ENCODE measurements at regions not wholly inside any gene's neighbourhood (a gene's known extent, or its start where the extent isn't known, plus 50 kb on each side); places are given as distances from the start of the nearest gene placed in this dataset.

DNA sequence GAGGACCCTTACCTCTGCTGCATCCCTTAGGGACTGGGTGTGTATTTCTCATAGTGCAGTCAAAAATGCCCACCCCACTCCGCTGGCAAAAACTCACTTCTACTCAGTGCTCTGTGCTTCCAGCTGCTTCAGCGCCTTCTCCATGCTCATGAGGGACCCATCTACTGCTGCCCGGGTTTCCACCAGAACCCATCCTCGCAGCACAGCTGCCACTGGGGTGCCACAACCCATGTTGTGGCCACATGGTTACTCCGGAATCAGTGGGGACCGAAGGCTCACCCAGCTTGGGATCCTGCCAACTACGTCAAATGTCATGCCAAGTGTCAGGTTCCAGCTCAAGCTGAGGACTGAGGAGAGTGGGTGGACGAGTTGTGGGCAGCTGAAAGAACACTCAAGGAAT lies 774.2 kb upstream of the EYS start:
- Histone ChIP-seq H2BK5ac (ENCODE audit: low read length) (no peak overlapping the region), H2AK5ac (ENCODE audit: low read depth, low read length) (no peak overlapping the region), H2BK120ac (ENCODE audit: low read depth, low read length) (no peak overlapping the region), H4K8ac (ENCODE audit: low read depth, low read length) (no peak overlapping the region), H2AFZ (ENCODE audit: low read length) (peak overlapping the region; percentile 22), H2BK12ac (ENCODE audit: low read length) (no peak overlapping the region), H4K91ac (ENCODE audit: low read depth, low read length, poor library complexity) (no peak overlapping the region), H3K79me1 (ENCODE audit: low read depth, low read length) (no peaks in the 10 kb centered on the region), H3K4me3 (ENCODE audit: low read length in 2 of 2) (no peak overlapping the region), H3K23ac (ENCODE audit: low read depth, low read length, poor library complexity) (no peak overlapping the region), H3K9me3 (replicated peaks in 1 of 2; ENCODE audit: control insufficient read depth in 2 of 2, insufficient read depth in 1 of 2, low read depth in 1 of 2, low read length in 2 of 2) (peaks cover 0 to 4% of the 10 kb centered on the region in 2 donors), H3K4me1 (ENCODE audit: control insufficient read depth in 2 of 2, insufficient read depth in 1 of 2, low read depth in 1 of 2, low read length in 2 of 2) (no peaks in the 10 kb centered on the region), H3K18ac (ENCODE audit: low read length) (peak overlapping the region; percentile 70), H3K27me3 (ENCODE audit: control insufficient read depth in 3 of 3, insufficient read depth in 3 of 3, low read depth in 1 of 3, low read length in 3 of 3) (no peaks in the 10 kb centered on the region), H3K14ac (ENCODE audit: low read length) (no peak overlapping the region), H3K4me2 (ENCODE audit: insufficient read depth, low read length, poor library complexity, severe bottlenecking) (no peak overlapping the region), H3K36me3 (replicated peaks in 1 of 2; ENCODE audit: control insufficient read depth in 2 of 2, insufficient read depth in 2 of 2, low read length in 2 of 2) (no peaks in the 10 kb centered on the region), H3K4ac (ENCODE audit: low read length) (no peak overlapping the region), H3K9ac (ENCODE audit: low read depth, low read length, poor library complexity) (no peak overlapping the region), H3K27ac (replicated peaks; ENCODE audit: low read length) (no peak overlapping the region), H2BK15ac (ENCODE audit: low read length) (no peak overlapping the region)
- WGBS, 2 donors (ENCODE audit: extremely low coverage in 2 of 2, insufficient read length in 2 of 2, insufficient replicate concordance in 1 of 2): no CpG with 5 or more reads among the region's 8 CpGs
- no peak for DNase-seq (ENCODE audit: low spot score)

GRCh38 chr6:66478705-66479104 lies 771.7 kb upstream of the EYS start:
- H3K36me3 ChIP-seq (replicated peaks in 1 of 2; ENCODE audit: control insufficient read depth in 2 of 2, insufficient read depth in 2 of 2, low read length in 2 of 2): no peaks in the 10 kb centered on the region
- H3K23ac ChIP-seq (ENCODE audit: low read depth, low read length, poor library complexity): no peak overlapping the region
- H2BK5ac ChIP-seq (ENCODE audit: low read length): no peak overlapping the region
- no peak overlapping the region for H2BK120ac ChIP-seq (ENCODE audit: low read depth, low read length)
- no peak overlapping the region for H3K18ac ChIP-seq (ENCODE audit: low read length)
- H3K79me1 ChIP-seq (ENCODE audit: low read depth, low read length): no peaks in the 10 kb centered on the region
- H3K4ac ChIP-seq (ENCODE audit: low read length): no peak overlapping the region
- no peak overlapping the region for H2AK5ac ChIP-seq (ENCODE audit: low read depth, low read length)
- no peak overlapping the region for H3K4me3 ChIP-seq (ENCODE audit: low read length in 2 of 2)
- H3K4me1 ChIP-seq (ENCODE audit: control insufficient read depth in 2 of 2, insufficient read depth in 1 of 2, low read depth in 1 of 2, low read length in 2 of 2): no peaks in the 10 kb centered on the region
- H4K8ac ChIP-seq (ENCODE audit: low read depth, low read length): no peak overlapping the region
- peaks cover 0 to 4% of the 10 kb centered on the region in 2 donors for H3K9me3 ChIP-seq (replicated peaks in 1 of 2; ENCODE audit: control insufficient read depth in 2 of 2, insufficient read depth in 1 of 2, low read depth in 1 of 2, low read length in 2 of 2)
- H2AFZ ChIP-seq (ENCODE audit: low read length): no peak overlapping the region
- H3K27ac ChIP-seq (replicated peaks; ENCODE audit: low read length): no peak overlapping the region
- no peak overlapping the region for H3K9ac ChIP-seq (ENCODE audit: low read depth, low read length, poor library complexity)
- H3K14ac ChIP-seq (ENCODE audit: low read length): no peak overlapping the region
- H3K27me3 ChIP-seq (ENCODE audit: control insufficient read depth in 3 of 3, insufficient read depth in 3 of 3, low read depth in 1 of 3, low read length in 3 of 3): no peaks in the 10 kb centered on the region
- no peak overlapping the region for H2BK12ac ChIP-seq (ENCODE audit: low read length)
- no peak overlapping the region for H3K4me2 ChIP-seq (ENCODE audit: insufficient read depth, low read length, poor library complexity, severe bottlenecking)
- no peak overlapping the region for H4K91ac ChIP-seq (ENCODE audit: low read depth, low read length, poor library complexity)
- no peak overlapping the region for H2BK15ac ChIP-seq (ENCODE audit: low read length)
- no peak for DNase-seq (ENCODE audit: low spot score)
- no CpG with 5 or more reads among the region's 6 CpGs for WGBS, 2 donors (ENCODE audit: extremely low coverage in 2 of 2, insufficient read length in 2 of 2, insufficient replicate concordance in 1 of 2)

DNA sequence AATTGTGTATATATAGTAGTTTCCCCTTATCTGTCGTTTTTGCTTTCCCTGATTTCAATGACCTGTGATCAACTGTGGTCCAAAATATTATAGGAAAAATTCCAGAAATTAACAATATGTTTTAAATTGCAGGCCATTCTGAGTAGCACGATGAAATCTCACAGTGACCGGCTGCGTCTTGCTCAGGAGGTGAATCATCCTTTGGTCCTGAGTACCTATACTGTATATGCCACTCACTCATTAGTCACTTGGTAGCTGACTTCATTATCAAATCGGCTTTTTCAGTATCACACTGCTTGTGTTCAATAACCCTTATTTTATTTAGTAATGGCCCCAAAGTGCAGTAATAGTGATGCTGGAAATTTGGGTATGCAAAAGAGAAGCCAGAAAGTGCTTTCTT lies 728.3 kb upstream of the EYS start:
- Histone ChIP-seq H3K4me3 (ENCODE audit: low read length in 2 of 2) (no peak overlapping the region), H3K27ac (replicated peaks; ENCODE audit: low read length) (no peak overlapping the region), H2BK12ac (ENCODE audit: low read length) (no peak overlapping the region), H3K18ac (ENCODE audit: low read length) (no peak overlapping the region), H2BK120ac (ENCODE audit: low read depth, low read length) (no peak overlapping the region), H3K27me3 (ENCODE audit: control insufficient read depth in 3 of 3, insufficient read depth in 3 of 3, low read depth in 1 of 3, low read length in 3 of 3) (no peaks in the 10 kb centered on the region), H2BK15ac (ENCODE audit: low read length) (no peak overlapping the region), H3K79me1 (ENCODE audit: low read depth, low read length) (no peaks in the 10 kb centered on the region), H4K8ac (ENCODE audit: low read depth, low read length) (no peak overlapping the region), H2AFZ (ENCODE audit: low read length) (no peak overlapping the region), H3K14ac (ENCODE audit: low read length) (no peak overlapping the region), H3K36me3 (replicated peaks in 1 of 2; ENCODE audit: control insufficient read depth in 2 of 2, insufficient read depth in 2 of 2, low read length in 2 of 2) (no peaks in the 10 kb centered on the region), H2BK5ac (ENCODE audit: low read length) (no peak overlapping the region), H3K9ac (ENCODE audit: low read depth, low read length, poor library complexity) (no peak overlapping the region), H2AK5ac (ENCODE audit: low read depth, low read length) (no peak overlapping the region), H3K4me1 (ENCODE audit: control insufficient read depth in 2 of 2, insufficient read depth in 1 of 2, low read depth in 1 of 2, low read length in 2 of 2) (no peaks in the 10 kb centered on the region), H3K4me2 (ENCODE audit: insufficient read depth, low read length, poor library complexity, severe bottlenecking) (no peak overlapping the region), H3K4ac (ENCODE audit: low read length) (no peak overlapping the region), H3K23ac (ENCODE audit: low read depth, low read length, poor library complexity) (no peak overlapping the region), H3K9me3 (replicated peaks in 1 of 2; ENCODE audit: control insufficient read depth in 2 of 2, insufficient read depth in 1 of 2, low read depth in 1 of 2, low read length in 2 of 2) (no peaks in the 10 kb centered on the region), H4K91ac (ENCODE audit: low read depth, low read length, poor library complexity) (no peak overlapping the region)
- DNase-seq (ENCODE audit: low spot score): no peak
- WGBS, 2 donors (ENCODE audit: extremely low coverage in 2 of 2, insufficient read length in 2 of 2, insufficient replicate concordance in 1 of 2): no CpG with 5 or more reads among the region's 5 CpGs

DNA sequence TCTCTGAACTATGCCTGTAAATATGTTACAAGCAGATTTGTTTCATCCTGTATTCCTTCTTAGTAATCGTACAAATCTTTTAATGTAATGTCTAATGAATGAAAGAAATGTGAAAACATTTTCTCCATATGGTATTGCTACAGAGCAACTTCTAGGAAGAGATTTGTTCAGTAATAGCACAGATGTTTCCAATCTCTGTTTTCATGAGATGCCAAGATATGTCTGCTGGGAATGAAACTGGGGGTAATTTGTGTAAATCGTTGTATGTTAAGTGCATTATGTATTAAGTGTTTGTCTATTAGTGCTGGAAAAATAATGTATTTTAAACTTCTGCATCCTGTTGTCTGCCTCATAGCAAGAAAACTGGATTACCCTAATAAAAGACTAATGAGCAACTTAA lies 722.2 kb upstream of the EYS start:
- H2AFZ ChIP-seq (ENCODE audit: low read length): no peak overlapping the region
- H3K4me2 ChIP-seq (ENCODE audit: insufficient read depth, low read length, poor library complexity, severe bottlenecking): no peak overlapping the region
- no peaks in the 10 kb centered on the region for H3K27me3 ChIP-seq (ENCODE audit: control insufficient read depth in 3 of 3, insufficient read depth in 3 of 3, low read depth in 1 of 3, low read length in 3 of 3)
- H3K4me1 ChIP-seq (ENCODE audit: control insufficient read depth in 2 of 2, insufficient read depth in 1 of 2, low read depth in 1 of 2, low read length in 2 of 2): no peaks in the 10 kb centered on the region
- no peak overlapping the region for H2BK120ac ChIP-seq (ENCODE audit: low read depth, low read length)
- DNase-seq (ENCODE audit: low spot score): no peak
- H3K9me3 ChIP-seq (replicated peaks in 1 of 2; ENCODE audit: control insufficient read depth in 2 of 2, insufficient read depth in 1 of 2, low read depth in 1 of 2, low read length in 2 of 2): peaks cover 0 to 4% of the 10 kb centered on the region in 2 donors
- H2BK12ac ChIP-seq (ENCODE audit: low read length): no peak overlapping the region
- H3K27ac ChIP-seq (replicated peaks; ENCODE audit: low read length): no peak overlapping the region
- no peak overlapping the region for H2BK5ac ChIP-seq (ENCODE audit: low read length)
- no peak overlapping the region for H4K91ac ChIP-seq (ENCODE audit: low read depth, low read length, poor library complexity)
- H3K79me1 ChIP-seq (ENCODE audit: low read depth, low read length): no peaks in the 10 kb centered on the region
- H2BK15ac ChIP-seq (ENCODE audit: low read length): no peak overlapping the region
- no peak overlapping the region for H3K23ac ChIP-seq (ENCODE audit: low read depth, low read length, poor library complexity)
- no CpG with 5 or more reads among the region's 2 CpGs for WGBS, 2 donors (ENCODE audit: extremely low coverage in 2 of 2, insufficient read length in 2 of 2, insufficient replicate concordance in 1 of 2)
- no peak overlapping the region for H2AK5ac ChIP-seq (ENCODE audit: low read depth, low read length)
- H3K9ac ChIP-seq (ENCODE audit: low read depth, low read length, poor library complexity): no peak overlapping the region
- no peak overlapping the region for H3K4ac ChIP-seq (ENCODE audit: low read length)
- H3K14ac ChIP-seq (ENCODE audit: low read length): no peak overlapping the region
- no peak overlapping the region for H4K8ac ChIP-seq (ENCODE audit: low read depth, low read length)
- no peak overlapping the region for H3K4me3 ChIP-seq (ENCODE audit: low read length in 2 of 2)
- no peak overlapping the region for H3K18ac ChIP-seq (ENCODE audit: low read length)
- no peaks in the 10 kb centered on the region for H3K36me3 ChIP-seq (replicated peaks in 1 of 2; ENCODE audit: control insufficient read depth in 2 of 2, insufficient read depth in 2 of 2, low read length in 2 of 2)

Measured in neuronal stem cell (in vitro differentiated cells).